Testis (tissue), 2 donors: ENCODE measurements at regions not wholly inside any gene's neighbourhood (a gene's known extent, or its start where the extent isn't known, plus 50 kb on each side); places are given as distances from the start of the nearest gene placed in this dataset.

Experiments
- CTCF ChIP-seq, 3 experiments: fragments of 450-650 bp in 2 of 3; fragments of 200-600 bp in 1 of 3; sonication (generic) in 1 of 3; IDR thresholded peaks; one replicate each; pipeline ENCODE4 v1.5.1; 2016 to 2019; ENCODE audit warnings: antibody characterized with exemption in 3 of 3, mild to moderate bottlenecking in 2 of 3, moderate library complexity in 1 of 3
- POLR2A ChIP-seq: fragments of 450-650 bp; IDR thresholded peaks from one replicate; pipeline ENCODE4 v1.6.1; 2017; ENCODE audit warnings: antibody characterized with exemption, mild to moderate bottlenecking, moderate library complexity

- TF ChIP-seq CTCF (IDR thresholded peaks at IDR 0.05) (no peak), POLR2A (no peak)
These were observed 700.4 kb upstream of the KCND2 start for GRCh38 chr7:119572541-119572940.
